Cerebellar nuclear complex (tissue), 1 donor: ENCODE measurements at regions not wholly inside any gene's neighbourhood (a gene's known extent, or its start where the extent isn't known, plus 50 kb on each side); places are given as distances from the start of the nearest gene placed in this dataset.

Experiments
- DNase-seq, 2 experiments: peaks; one replicate each; lab custom pipeline; 2025; lab: John Stamatoyannopoulos, UW

DNA sequence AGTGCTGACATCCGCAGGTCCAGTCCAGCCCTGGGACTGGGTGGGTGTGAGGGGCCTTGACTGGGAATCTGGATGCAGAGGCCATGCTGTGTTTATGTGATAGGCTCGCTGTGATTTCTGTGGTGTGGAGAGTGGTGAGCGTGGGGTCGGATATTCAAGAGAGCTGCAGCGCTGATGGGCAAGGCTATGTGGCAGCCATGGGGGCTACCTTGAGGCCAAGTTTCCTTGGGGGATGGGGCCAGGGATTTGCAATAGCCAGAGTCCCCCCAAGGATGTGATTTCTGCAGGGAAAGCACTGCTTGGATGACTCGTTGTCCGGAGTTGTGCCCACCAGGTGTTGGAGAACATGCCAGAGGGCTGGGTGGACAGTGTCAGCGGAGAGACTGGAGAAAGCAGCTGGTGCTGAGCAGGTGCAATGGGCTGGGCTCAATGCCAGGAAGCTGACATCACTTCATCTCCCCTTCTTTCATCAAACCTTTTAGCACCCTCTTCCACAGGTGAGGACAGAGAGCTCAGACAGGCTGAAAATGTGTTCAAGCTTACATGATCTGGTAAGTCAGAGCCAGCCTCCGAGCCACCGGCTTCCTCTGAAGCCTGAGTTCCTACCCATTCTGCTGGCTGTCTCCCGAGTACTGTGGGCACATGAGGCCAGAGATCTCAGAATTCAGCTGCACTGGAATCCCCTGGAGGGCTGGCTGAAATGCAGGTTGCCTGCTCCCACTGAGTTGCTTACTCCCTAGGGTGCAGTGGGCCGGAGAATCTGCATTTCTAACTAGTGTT is 132.9 kb downstream of the RHOU start:
- DNase-seq, result no peak

- no peak for DNase-seq
Measured at GRCh38 chr1:228868731-228869024, 133.4 kb downstream of the RHOU start.

DNA sequence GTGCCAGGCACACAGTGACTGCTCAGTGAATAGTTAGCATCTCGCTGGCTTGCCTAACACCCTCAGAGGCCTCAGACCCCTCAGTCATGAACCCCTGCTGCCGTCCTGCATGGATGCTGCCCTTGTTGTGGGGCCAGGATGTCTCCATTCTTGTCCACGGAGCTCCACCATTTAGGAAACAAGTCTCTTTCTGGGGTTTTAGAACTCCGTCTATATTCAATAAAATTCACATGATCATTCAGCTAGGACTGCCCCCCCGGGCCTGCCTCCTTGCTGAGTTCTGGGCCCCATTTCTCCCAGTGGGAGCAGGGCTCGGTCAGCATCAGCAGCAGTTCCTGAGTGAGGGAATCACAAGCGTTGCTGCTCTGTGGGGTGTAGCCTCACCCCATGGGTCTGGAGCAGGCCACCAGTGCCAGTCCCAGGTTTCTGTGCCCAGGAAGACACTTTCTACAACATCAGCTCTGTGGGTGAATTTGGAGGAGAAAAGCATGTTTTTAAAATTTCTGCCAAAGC is 134.1 kb downstream of the RHOU start:
- no peak for DNase-seq

DNA sequence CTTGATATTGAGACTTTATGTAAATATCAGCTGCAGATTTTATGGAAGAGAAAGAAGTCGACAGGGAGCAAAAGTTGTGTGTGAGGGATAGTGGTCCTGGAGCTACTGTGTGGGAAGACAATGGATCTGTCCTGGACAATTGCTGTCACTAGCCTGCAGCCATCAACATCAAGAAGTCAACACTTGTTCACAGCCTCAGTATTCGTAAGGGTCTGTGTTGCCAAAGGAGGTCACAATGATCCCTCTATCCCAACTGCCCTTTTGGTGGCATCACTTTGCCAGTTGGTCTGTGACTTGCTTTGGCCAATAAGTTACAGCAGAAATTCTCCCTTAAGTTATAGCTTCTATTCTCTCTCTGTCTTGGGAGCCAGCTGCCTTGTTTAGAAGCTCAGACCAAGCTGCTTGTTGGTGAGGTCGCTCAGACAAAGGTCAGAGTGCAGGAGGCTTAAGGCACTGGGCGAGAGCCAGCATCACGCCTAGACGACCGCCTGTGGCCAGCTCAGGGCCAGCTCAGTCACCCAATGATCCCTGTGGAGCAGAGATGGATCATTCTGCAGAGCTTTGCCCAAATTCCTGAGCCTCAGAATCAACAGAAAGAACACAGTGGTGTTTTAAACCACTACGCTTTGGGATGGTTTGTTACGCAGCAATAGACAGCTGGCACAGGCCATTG is 134.9 kb downstream of the RHOU start:
- DNase-seq, result no peak

- no peak for DNase-seq
Measured at GRCh38 chr1:228871314-228872061, 136.2 kb downstream of the RHOU start.

- no peak for DNase-seq
Measured at GRCh38 chr1:228872080-228872479, 136.8 kb downstream of the RHOU start.

DNA sequence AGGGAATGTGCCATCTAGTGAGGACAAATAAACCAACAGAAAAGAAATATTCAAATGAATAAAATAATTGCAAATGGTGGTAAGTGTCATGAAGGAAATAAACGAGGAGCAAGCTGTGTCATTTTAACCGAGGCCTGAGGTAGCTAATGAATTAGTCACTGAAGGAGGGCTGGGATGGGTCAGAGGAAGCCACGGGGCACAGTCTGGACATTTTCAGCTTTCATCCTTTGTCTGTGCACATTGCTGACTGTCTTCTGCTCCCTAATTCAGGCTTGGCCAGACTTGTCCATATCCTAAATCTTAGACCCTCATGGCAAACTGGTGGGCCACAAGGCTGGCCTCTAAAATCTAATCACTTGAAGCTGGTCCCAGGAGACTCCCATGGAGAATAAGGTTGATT is 138.4 kb downstream of the RHOU start:
- no peak for DNase-seq

- no peak for DNase-seq
Measured at GRCh38 chr1:228875741-228876140, 140.5 kb downstream of the RHOU start.

DNA sequence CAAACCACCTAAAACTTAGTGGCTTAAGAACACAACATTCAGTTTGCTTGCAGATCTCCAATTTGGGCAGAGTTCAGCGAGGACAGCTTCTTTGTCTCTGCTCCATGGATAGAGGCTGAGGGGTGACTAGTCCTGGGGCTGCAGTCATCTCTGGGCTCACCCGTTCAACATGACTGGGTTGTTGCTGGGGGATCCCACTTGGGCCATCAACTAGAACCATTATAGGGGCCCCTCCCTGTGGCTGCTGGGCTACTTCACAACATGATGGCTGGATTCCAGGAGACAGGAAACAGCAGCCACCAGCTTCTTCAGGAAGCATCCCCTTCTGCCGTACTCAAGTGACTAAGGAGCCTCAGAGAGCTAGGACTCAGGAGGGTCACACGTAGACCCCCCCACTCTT is 140.9 kb downstream of the RHOU start:
- DNase-seq, result no peak

DNA sequence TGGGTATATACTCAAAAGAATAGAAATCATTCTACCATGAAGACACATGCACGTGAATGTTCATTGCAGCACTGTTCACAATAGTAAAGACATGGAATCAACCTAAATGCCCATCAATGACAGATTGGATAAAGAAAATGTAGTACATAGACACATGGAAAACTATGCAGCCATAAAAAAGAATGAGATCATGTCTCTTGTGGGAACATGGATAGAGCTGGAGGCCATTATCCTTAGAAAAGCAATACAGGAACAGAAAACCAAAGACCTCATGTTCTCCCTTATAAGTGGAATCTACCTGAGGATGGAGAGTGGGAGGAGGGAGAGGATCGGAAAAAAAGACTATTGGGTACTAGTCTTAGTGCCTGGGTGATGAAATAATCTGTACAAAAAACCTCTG is 143.9 kb downstream of the RHOU start:
- no peak for DNase-seq

- no peak for DNase-seq
Measured at GRCh38 chr1:228882041-228882770, 146.9 kb downstream of the RHOU start.

GRCh38 chr1:228882771-228883450 is 147.6 kb downstream of the RHOU start:
- DNase-seq, result no peak

- no peak for DNase-seq
Measured at GRCh38 chr1:228883535-228883934, 148.3 kb downstream of the RHOU start.

GRCh38 chr1:228884196-228884595 is 148.9 kb downstream of the RHOU start:
- no peak for DNase-seq

DNA sequence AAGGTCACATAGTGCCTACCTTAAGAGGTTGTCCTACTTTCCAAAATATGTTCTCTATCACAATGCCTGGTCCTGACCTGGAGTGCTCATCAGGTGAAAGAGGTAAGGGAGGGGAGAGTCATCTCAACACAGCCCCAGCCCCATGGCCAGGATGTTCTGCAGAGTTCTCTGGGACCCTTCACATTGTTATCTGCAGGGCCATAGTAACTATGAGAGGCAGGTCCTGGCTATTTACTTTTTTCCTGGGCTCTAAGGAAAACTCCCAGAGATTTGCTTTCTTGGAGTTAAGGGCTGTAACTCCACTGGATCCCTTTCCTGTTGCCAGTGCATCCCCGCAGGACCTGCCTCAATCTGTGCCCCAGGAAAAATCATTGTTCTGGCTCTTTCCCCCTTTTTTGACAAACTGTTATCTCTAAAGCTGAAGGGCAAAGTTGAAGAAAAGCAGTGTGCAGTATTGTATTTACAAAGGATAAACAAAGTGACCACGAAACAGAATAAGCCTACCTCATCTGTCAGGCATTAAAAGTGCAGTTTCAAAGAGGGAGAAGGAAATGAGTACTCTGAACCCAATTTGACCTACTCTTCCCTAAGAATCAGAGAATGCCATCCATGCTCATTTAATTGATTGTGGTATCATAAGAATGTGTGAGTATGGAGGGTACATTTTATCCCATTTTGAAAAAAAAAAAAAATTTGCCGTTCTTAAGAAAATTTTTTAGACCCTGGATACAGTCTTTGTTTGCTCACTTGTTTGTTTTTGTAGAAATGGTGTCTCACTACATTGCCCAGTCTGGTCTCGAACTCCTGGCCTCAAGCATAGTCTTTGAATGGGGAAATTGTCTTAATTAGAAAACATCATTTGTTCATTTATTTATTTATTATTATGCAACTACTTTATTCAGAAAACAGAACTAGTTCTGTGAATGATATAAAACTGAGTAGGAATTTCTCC is 149.6 kb downstream of the RHOU start:
- no peak for DNase-seq

GRCh38 chr1:228885845-228886244 is 150.6 kb downstream of the RHOU start:
- no peak for DNase-seq

- no peak for DNase-seq
Measured at GRCh38 chr1:228887101-228887500, 151.8 kb downstream of the RHOU start.

DNA sequence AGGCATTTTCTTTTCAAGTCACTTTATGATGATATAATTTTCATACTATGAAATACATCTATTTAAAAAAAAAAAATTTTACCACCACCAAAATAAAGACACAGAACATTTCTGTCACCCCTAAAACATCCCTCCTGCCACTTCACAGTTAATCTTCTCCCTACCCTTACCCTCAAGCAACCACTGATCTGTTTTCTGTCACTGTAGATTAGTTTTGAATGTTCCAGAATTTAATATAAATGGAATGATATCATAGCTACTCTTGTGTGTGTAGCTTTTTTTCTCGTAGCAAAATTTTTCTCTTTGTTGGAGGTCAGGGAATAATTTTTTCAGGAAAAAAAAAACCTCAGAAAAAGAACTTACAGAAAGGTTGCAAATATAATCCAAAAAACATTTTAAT is 152.7 kb downstream of the RHOU start:
- no peak for DNase-seq

GRCh38 chr1:228889289-228889688 is 154.0 kb downstream of the RHOU start:
- DNase-seq, result no peak

- no peak for DNase-seq
Measured at GRCh38 chr1:228891272-228892034, 156.2 kb downstream of the RHOU start.
